ENCODE measurements at regions not wholly inside any gene's neighbourhood (a gene's known extent, or its start where the extent isn't known, plus 50 kb on each side); places are given as distances from the start of the nearest gene placed in this dataset.

DNA sequence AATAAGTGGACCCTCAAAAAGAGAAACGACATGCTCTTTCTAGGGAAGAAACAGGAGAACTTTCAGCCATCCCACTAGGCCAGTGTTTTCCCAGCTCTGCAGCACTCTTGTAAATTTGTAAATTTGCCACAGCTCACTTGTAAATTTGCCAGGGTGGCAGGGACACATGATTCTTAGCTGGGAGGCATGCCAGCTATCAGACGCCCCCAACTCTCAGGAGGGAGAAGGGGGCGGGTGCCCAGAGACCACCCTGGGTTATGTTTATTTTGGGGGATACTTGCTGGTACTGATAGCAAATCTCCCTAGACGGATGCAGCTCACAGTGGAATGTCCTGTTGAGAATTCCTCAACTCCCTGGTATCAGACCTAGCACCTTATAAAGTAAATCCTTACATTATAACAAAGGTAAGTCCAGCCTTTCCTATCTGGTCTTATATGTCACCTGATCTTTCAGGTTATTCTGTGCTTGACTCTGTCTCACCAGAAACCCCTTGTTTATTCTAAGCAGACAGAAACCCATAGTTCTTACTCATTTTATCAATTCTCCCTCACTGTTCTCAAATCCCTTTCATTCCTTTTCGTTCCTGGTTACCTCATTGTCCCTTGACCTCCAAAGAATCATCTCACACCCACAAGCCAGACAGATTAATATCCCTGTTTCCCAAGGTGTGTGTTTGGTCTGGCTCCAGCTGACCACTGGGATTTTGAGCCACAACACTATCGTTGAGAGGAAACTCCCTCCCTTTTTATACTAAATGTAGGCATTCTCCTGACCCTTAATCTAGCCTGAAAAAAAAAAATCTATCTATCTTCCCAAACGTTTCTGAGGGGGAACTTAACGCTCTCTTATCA is 69.3 kb upstream of the HMGA2 start:
- Histone ChIP-seq H3K4me3 (ENCODE audit: severe bottlenecking) (no peak overlapping the region), H3K36me3 (ENCODE audit: low read depth) (no peaks in the 10 kb centered on the region), H3K4me1 (ENCODE audit: insufficient read depth, poor library complexity, severe bottlenecking) (peaks cover 5% of the 10 kb centered on the region), H3K27ac (ENCODE audit: poor library complexity, severe bottlenecking) (no peak overlapping the region), H3K27me3 (ENCODE audit: insufficient read depth, poor library complexity, severe bottlenecking) (no peaks in the 10 kb centered on the region), H3K9me3 (ENCODE audit: severe bottlenecking) (no peaks in the 10 kb centered on the region)
- no peak for ATAC-seq (ENCODE audit: low read depth)
- no peak for TF ChIP-seq CTCF (IDR thresholded peaks at IDR 0.05; ENCODE audit: poor library complexity, severe bottlenecking)
- DNase-seq (ENCODE audit: low spot score), result no peak

DNA sequence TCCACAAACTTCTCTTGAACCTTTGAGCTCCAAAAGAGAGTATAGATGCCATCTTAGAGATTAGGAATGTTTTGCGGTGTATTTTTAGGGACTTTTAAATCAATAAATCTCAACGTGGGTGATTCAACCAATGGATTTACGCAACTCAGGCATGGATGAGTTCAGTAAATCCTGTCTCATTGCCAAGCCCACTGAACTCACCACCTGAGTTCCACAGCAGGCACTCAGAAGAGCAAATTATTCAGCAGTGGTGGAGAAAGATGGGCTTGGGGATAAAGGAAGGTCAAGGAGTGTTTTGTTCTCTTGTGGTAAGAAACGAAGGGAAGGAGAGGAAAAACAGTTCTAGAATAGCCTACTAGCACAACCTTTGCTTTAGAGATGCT is 68.7 kb upstream of the HMGA2 start:
- TF ChIP-seq CTCF (IDR thresholded peaks at IDR 0.05; ENCODE audit: poor library complexity, severe bottlenecking), result no peak
- H3K9me3 ChIP-seq (ENCODE audit: severe bottlenecking), result no peaks in the 10 kb centered on the region
- H3K36me3 ChIP-seq (ENCODE audit: low read depth), result no peaks in the 10 kb centered on the region
- DNase-seq (ENCODE audit: low spot score) (no peak), ATAC-seq (ENCODE audit: low read depth) (no peak; the same call in 2 of the 3 replicates)
- no peak overlapping the region for H3K27ac ChIP-seq (ENCODE audit: poor library complexity, severe bottlenecking)
- no peak overlapping the region for H3K4me3 ChIP-seq (ENCODE audit: severe bottlenecking)
- H3K4me1 ChIP-seq (ENCODE audit: insufficient read depth, poor library complexity, severe bottlenecking), result peaks cover 5% of the 10 kb centered on the region
- no peaks in the 10 kb centered on the region for H3K27me3 ChIP-seq (ENCODE audit: insufficient read depth, poor library complexity, severe bottlenecking)

DNA sequence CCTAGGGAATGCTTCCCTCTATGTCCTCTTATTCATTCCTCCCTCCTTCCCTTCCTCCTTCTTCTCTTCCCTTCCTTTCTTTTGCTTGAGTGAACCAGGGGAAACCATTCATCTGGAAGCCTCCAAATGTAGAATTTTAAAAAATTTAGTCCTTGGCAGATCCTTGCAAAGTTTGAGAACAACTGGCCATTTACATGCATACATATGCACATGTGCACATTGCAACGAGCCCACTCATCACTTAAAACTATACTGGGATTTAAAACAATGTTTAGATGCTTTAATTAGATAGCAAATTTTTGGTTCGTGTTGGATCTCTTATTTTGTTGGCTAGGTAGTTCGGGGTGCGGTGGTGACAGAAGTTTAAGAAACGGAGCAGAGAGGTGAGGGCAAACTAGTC is 68.0 kb upstream of the HMGA2 start:
- H3K4me1 ChIP-seq (ENCODE audit: insufficient read depth, poor library complexity, severe bottlenecking), result peaks cover 5% of the 10 kb centered on the region
- H3K27me3 ChIP-seq (ENCODE audit: insufficient read depth, poor library complexity, severe bottlenecking), result no peaks in the 10 kb centered on the region

GRCh38 chr12:65756956-65757511 is 67.2 kb upstream of the HMGA2 start:
- no peaks in the 10 kb centered on the region for H3K9me3 ChIP-seq (ENCODE audit: severe bottlenecking)
- H3K27me3 ChIP-seq (ENCODE audit: insufficient read depth, poor library complexity, severe bottlenecking), result no peaks in the 10 kb centered on the region
- no peak for TF ChIP-seq CTCF (IDR thresholded peaks at IDR 0.05; ENCODE audit: poor library complexity, severe bottlenecking)
- H3K36me3 ChIP-seq (ENCODE audit: low read depth), result no peaks in the 10 kb centered on the region
- H3K4me3 ChIP-seq (ENCODE audit: severe bottlenecking), result no peak overlapping the region
- H3K27ac ChIP-seq (ENCODE audit: poor library complexity, severe bottlenecking), result no peak overlapping the region
- H3K4me1 ChIP-seq (ENCODE audit: insufficient read depth, poor library complexity, severe bottlenecking), result peaks cover 5% of the 10 kb centered on the region
- no peak for ATAC-seq (ENCODE audit: low read depth)
- DNase-seq (ENCODE audit: low spot score), result no peak

More for the DNA sequence above, 68.0 kb upstream of the HMGA2 start:
- Histone ChIP-seq H3K4me3 (ENCODE audit: severe bottlenecking) (no peak overlapping the region), H3K9me3 (ENCODE audit: severe bottlenecking) (no peaks in the 10 kb centered on the region), H3K36me3 (ENCODE audit: low read depth) (no peaks in the 10 kb centered on the region), H3K27ac (ENCODE audit: poor library complexity, severe bottlenecking) (no peak overlapping the region)
- ATAC-seq (ENCODE audit: low read depth), result no peak
- DNase-seq (ENCODE audit: low spot score), result no peak
- no peak for TF ChIP-seq CTCF (IDR thresholded peaks at IDR 0.05; ENCODE audit: poor library complexity, severe bottlenecking)

GRCh38 chr12:65758401-65758800 is 65.9 kb upstream of the HMGA2 start:
- Histone ChIP-seq H3K9me3 (ENCODE audit: severe bottlenecking) (no peaks in the 10 kb centered on the region), H3K27me3 (ENCODE audit: insufficient read depth, poor library complexity, severe bottlenecking) (no peaks in the 10 kb centered on the region), H3K4me3 (ENCODE audit: severe bottlenecking) (no peak overlapping the region), H3K4me1 (ENCODE audit: insufficient read depth, poor library complexity, severe bottlenecking) (peaks cover 13% of the 10 kb centered on the region), H3K36me3 (ENCODE audit: low read depth) (no peaks in the 10 kb centered on the region), H3K27ac (ENCODE audit: poor library complexity, severe bottlenecking) (no peak overlapping the region)
- ATAC-seq (ENCODE audit: low read depth), result no peak
- no peak for TF ChIP-seq CTCF (IDR thresholded peaks at IDR 0.05; ENCODE audit: poor library complexity, severe bottlenecking)
- DNase-seq (ENCODE audit: low spot score), result no peak

Data from RWPE2 (cell line).